ENCODE measurements at regions not wholly inside any gene's neighbourhood (a gene's known extent, or its start where the extent isn't known, plus 50 kb on each side); places are given as distances from the start of the nearest gene placed in this dataset.

DNA sequence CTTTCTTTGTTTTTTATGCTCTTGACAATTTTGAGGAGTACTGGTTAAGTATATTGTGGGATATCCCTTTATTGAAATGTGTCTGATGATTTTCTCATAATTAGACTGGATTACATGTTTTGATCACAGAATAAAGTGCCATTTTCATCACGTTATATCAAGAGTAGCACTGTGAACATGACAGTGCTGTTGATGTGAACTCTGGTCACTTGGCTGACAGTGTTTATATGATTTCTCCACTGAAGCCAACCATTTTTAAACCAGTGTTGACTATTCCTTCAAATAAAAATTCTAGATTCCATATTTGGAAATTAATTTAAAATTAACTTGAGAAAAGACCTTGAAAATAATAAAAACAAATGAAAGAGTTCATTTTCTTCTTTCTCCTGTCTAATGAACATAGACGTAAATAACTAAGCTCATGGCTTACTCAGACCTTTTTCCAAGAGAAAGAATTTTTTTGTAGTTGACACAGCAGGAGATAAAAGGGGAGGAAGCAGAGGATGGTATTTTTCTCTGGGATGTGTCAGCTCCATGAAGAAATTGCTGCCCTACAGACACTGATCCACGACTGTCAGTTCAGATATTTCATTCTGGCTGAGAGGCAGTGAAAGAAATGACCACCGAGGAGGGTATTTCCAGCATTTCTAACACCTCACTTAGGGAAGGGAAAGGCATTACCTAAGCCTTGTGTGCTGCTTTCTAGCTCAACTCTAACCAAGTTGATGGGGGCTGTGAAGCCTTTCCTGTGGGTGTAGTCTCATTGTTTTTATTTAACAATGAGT lies 150.9 kb upstream of the ANK2 start:
- Histone ChIP-seq H3K9me3 (no peaks in the 10 kb centered on the region), H3K4me1 (ENCODE audit: low read depth) (no peaks in the 10 kb centered on the region), H3K4me3 (no peak overlapping the region), H3K36me3 (ENCODE audit: low read depth) (no peaks in the 10 kb centered on the region)
- DNase-seq (no peak), ATAC-seq (no peak)
- TF ChIP-seq, protein P1, sequence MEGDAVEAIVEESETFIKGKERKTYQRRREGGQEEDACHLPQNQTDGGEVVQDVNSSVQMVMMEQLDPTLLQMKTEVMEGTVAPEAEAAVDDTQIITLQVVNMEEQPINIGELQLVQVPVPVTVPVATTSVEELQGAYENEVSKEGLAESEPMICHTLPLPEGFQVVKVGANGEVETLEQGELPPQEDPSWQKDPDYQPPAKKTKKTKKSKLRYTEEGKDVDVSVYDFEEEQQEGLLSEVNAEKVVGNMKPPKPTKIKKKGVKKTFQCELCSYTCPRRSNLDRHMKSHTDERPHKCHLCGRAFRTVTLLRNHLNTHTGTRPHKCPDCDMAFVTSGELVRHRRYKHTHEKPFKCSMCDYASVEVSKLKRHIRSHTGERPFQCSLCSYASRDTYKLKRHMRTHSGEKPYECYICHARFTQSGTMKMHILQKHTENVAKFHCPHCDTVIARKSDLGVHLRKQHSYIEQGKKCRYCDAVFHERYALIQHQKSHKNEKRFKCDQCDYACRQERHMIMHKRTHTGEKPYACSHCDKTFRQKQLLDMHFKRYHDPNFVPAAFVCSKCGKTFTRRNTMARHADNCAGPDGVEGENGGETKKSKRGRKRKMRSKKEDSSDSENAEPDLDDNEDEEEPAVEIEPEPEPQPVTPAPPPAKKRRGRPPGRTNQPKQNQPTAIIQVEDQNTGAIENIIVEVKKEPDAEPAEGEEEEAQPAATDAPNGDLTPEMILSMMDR (IDR thresholded peaks at IDR 0.05), result no peak
- intact Hi-C loops (cut with DNase I, micrococcal nuclease), result no loop called here

- Histone ChIP-seq H3K9me3 (no peaks in the 10 kb centered on the region), H3K36me3 (ENCODE audit: low read depth) (no peaks in the 10 kb centered on the region), H3K4me3 (no peak overlapping the region), H3K4me1 (ENCODE audit: low read depth) (no peaks in the 10 kb centered on the region)
- ATAC-seq (no peak), DNase-seq (no peak)
- TF ChIP-seq, protein P1 (IDR thresholded peaks at IDR 0.05), result no peak
- intact Hi-C loops (cut with DNase I, micrococcal nuclease), result no loop called here
These were observed 149.0 kb upstream of the ANK2 start for GRCh38 chr4:112900416-112900815.

DNA sequence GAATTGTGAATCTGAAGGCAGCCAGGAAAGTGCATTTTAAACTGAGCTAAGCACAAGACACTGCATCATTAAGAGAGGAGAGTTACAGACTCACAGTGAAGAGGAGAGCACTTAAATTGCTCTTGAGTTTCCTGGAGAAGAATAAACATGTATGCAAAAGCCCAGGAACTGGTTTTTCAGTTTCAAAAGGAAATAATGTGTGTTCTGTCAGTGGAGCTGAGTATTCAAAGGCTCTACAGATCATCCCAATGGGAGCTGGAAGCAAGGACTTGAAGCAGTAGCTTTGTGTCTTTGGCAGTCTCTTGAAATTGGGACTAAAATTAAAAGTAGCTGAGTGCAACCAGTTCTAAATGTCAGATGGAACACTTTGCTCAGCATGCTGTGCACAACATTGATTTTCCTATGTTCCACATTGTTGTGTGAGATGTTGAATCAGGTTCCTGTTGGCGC lies 147.5 kb upstream of the ANK2 start:
- Histone ChIP-seq H3K4me1 (ENCODE audit: low read depth) (no peaks in the 10 kb centered on the region), H3K4me3 (no peak overlapping the region), H3K36me3 (ENCODE audit: low read depth) (no peaks in the 10 kb centered on the region), H3K9me3 (no peaks in the 10 kb centered on the region)
- intact Hi-C loops (cut with DNase I, micrococcal nuclease), result no loop called here
- DNase-seq (no peak), ATAC-seq (no peak)
- TF ChIP-seq, protein P1 (IDR thresholded peaks at IDR 0.05), result no peak

DNA sequence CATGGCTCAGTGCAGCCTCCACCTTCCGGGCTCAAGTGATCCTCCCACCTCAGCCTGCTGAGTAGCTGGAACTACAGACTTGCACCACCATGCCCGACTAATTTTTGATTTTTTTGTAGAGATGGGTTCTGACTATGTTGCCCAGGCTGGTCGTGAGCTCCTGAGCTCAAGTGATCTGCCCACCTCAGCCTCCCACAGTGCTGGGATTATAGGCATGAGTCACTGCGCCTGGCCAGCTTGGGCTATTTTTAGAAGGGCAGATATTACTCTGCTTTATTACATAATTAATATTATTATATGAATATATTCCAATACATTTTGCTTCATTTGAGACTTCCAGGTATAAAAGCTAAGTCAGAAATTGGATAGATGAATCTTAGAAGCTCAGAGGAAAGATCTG lies 143.7 kb upstream of the ANK2 start:
- TF ChIP-seq, protein P1 (IDR thresholded peaks at IDR 0.05), result no peak
- H3K4me1 ChIP-seq (ENCODE audit: low read depth), result no peaks in the 10 kb centered on the region
- ATAC-seq (no peak), DNase-seq (no peak)
- H3K9me3 ChIP-seq, result no peaks in the 10 kb centered on the region
- no peak overlapping the region for H3K4me3 ChIP-seq
- no peaks in the 10 kb centered on the region for H3K36me3 ChIP-seq (ENCODE audit: low read depth)
- intact Hi-C loops (cut with DNase I, micrococcal nuclease), result no loop called here

DNA sequence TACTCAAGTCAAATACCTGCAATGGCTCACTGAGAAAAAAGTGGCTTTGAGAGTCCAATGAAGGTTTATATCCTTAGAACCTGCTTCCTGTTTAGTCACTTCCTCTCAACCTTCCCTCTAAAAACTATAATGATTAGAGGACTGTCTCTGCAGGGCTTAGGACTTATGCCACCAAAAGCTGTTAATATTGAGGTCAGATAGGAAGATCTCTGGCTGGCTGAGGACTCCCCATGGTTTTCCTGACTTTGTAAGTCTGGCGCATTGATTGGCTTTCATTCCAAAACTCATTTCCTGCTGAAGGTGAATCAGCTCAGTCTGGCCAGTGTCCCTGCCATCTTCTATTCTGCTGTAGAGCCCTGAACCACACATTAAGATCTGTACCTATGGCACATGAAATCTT lies 140.9 kb upstream of the ANK2 start:
- DNase-seq (no peak), ATAC-seq (no peak)
- intact Hi-C loops (cut with DNase I, micrococcal nuclease), result no loop called here
- H3K36me3 ChIP-seq (ENCODE audit: low read depth), result no peaks in the 10 kb centered on the region
- TF ChIP-seq, protein P1 (IDR thresholded peaks at IDR 0.05), result no peak
- no peaks in the 10 kb centered on the region for H3K9me3 ChIP-seq
- H3K4me1 ChIP-seq (ENCODE audit: low read depth), result no peaks in the 10 kb centered on the region
- no peak overlapping the region for H3K4me3 ChIP-seq
